ENCODE measurements at regions not wholly inside any gene's neighbourhood (a gene's known extent, or its start where the extent isn't known, plus 50 kb on each side); places are given as distances from the start of the nearest gene placed in this dataset.

DNA sequence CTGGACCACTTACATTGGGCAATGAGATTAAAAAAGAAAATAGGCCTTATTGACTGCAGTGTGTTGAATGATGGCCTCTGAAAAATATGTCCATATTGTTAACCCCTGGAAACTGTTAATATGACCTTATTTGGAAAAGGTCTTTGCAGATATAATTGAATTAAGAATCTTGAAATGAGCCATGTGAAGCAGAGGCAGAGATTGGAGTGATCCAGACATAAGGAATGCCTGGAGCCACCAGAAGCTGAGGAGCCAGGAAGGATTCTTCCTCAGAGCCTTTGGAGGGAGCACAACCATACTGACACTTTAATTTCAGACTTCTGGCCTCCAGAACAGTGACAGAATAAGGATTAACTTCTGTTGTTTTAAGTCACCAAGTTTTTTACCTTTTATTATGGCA, 510.4 kb upstream of the AGTR1 start:
- DNase-seq, result no peak

DNA sequence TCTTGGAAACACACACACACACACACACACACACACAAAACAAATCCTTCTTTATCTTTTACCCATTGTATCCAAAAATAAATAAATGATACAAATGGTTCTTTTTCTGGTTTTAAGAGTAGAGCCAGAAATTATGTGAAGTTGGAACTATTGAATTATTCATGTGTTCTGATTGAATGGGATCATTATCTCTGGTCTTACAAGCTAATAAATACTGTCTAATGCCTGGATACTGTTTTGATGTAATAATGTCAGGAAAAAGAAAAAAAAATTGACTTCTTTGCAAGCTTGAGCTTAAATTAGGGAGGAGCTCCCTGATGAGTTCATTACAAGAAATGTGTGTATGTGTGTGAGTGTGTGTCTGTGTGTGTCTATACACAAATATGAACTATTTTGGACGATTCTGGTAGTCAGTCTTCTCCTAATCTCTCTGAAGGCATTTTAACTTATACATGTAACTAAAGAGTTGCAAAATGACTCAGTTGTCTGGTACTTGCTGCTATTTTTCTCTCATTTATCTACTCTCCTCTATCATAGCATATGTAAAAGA, 507.2 kb upstream of the AGTR1 start:
- no peak for DNase-seq

GRCh38 chr3:148191966-148192365, 505.7 kb upstream of the AGTR1 start:
- no peak for DNase-seq

GRCh38 chr3:148197061-148197460, 500.6 kb upstream of the AGTR1 start:
- DNase-seq, result peak; percentile 5

DNA sequence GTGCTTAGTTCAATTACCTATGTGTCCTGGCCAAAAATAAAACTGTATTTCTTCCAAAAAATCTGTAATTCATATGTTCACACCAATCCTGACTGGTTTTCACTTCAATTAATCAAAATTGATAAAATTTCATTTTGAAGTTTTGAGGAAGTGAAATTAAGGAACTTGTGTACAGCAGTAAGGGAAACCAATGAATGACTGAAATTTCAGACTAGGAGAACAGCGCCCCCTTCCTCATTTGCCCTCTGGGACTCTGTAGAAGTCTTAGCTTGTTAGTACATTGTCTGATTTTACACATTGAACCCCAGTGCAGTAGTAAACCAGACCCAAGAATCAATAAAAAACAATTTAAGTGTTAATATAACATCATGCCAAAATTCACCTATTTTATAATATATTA, 495.3 kb upstream of the AGTR1 start:
- no peak for DNase-seq

GRCh38 chr3:148203297-148204010, 494.2 kb upstream of the AGTR1 start:
- DNase-seq, result no peak

- no peak for DNase-seq
Observed at GRCh38 chr3:148204131-148204530, 493.6 kb upstream of the AGTR1 start.

DNA sequence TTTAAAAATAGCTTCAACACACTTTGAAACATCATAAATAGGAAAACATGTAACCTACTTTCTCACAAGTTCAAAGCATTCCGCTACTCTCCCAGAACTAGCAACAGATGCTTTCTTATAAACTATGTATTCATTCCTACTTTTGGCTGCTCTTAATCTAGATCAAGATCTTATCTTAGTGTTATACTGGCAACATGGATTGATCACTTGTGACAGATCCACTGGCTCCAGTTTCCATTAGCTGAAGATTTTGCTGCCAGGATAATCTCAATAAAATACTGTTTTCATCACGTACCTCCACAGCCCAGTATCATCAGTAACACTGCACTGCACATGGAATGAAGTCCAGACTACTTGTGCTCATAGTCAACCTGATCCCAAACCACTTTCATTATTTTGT, 491.7 kb upstream of the AGTR1 start:
- no peak for DNase-seq

DNA sequence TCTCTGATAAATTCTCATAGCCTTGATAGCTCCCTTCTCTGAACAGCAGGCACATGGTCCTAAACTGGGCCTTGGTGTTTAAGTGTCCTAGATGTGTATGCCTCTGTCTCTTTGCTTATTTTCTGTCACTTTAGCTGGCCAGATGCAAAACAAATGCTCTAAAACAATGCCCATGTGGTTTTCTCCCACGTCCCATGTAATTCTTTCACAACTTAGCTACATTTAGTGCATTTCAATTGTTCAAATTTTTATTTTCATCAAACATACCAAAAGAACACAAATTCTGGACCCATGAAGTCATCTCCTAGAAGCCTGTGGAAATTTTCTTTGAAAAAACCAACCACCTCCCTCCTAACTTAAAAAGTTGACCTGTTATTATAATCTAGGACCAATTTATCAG, 491.3 kb upstream of the AGTR1 start:
- DNase-seq, result no peak

GRCh38 chr3:148208975-148209374, 488.7 kb upstream of the AGTR1 start:
- no peak for DNase-seq

- DNase-seq, result no peak
Observed at GRCh38 chr3:148211725-148212124, 486.0 kb upstream of the AGTR1 start.

DNA sequence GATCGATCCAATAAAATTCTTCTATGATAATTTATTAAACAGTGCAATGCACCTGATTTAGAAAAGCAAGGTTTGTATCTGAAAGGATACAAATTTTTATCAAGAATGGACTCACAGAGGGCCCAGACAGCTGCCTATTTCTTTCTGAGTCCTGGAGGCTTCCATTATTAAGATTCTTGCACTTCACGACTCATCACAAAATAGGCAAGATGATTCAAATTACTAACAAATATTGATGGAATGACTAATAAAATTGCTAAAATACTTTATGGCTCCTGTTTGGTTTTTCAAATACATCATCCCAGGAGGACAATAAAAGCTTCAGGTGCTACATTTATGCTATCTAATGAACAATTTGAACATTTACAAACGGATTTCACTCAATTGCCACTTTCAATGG, 483.0 kb upstream of the AGTR1 start:
- DNase-seq, result no peak

GRCh38 chr3:148217317-148217716, 480.4 kb upstream of the AGTR1 start:
- DNase-seq, result no peak

- no peak for DNase-seq
Observed at GRCh38 chr3:148218222-148218621, 479.5 kb upstream of the AGTR1 start.

GRCh38 chr3:148219999-148220398, 477.7 kb upstream of the AGTR1 start:
- DNase-seq, result no peak

- no peak for DNase-seq
Observed at GRCh38 chr3:148221303-148221702, 476.4 kb upstream of the AGTR1 start.

DNA sequence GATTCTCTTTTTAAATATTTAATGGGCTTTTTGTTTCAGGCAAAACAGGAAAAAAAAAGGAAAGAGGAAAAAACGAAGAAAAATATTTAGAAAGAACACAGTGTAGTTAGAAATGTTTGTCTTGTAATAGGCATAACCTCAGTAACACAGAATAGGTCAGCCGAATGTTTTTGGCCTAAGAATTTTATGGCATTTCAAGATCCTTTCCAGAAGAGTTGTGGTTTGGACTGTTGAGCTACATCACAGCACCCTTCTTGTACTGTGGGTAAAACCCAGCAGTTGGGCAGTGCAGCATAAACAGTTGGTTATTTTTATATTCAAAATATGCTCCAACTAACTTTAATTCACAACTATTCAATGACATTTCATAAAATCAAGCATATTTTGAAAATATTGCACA, 474.4 kb upstream of the AGTR1 start:
- no peak for DNase-seq

DNA sequence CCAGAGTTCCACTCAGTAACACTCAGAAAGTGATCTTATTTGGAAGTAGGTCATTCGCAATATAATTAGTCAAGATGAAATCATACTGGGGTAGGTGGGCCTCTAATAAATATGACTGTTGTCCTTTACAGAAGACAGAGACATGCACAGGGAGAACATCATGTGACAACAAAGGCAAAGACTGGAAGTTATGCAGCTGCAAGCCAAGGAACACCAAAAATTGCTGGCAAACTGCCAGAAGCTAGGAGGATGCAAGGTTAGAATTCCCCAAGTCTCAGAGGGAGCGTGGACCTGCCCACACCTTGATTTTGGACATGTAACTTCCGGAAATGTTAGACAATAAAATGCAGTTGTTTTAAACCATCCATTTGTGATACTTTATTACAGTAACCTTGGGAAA, 471.5 kb upstream of the AGTR1 start:
- no peak for DNase-seq

DNA sequence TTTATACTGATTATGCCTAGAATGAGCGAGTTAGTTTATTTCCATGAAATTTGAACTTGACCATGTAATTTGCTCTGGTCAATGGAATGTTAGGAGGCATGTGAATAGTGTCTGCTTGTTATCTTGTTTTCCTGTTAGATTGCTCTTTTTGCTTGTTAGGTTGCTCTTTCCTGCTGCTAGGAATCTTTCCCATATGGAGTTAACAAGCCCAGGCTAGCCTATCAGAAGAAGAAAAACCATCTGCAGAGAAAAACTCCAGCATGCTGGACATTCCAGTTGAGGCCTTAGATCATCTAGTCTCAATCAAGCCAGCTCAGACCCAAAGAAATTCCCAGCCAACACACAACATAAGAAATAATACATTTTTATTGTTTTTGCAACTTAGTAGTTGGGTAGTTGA, 470.2 kb upstream of the AGTR1 start:
- no peak for DNase-seq

DNA sequence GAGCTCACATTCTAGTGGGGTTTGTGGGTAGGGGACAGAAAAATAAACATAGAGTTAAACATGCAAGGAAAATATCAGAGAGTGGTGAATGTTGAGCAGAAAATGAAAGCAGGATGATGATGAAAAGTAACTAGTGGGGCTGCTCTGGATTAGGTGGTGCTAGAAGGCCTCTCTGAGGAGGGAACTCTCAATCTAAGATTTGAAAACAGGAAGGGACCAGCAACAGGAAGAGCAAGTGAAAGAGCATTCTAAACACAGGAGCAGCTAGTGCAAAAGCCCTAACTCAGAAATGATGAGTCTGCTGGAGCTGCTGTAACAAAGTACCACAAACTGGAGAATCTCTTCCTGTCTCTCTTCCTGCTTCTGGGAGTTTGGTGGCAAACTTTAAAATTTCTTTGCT, 468.6 kb upstream of the AGTR1 start:
- DNase-seq, result no peak

GRCh38 chr3:148230473-148230872, 467.2 kb upstream of the AGTR1 start:
- no peak for DNase-seq

- no peak for DNase-seq
Observed at GRCh38 chr3:148232389-148232788, 465.3 kb upstream of the AGTR1 start.

GRCh38 chr3:148233403-148233802, 464.3 kb upstream of the AGTR1 start:
- DNase-seq, result no peak

DNA sequence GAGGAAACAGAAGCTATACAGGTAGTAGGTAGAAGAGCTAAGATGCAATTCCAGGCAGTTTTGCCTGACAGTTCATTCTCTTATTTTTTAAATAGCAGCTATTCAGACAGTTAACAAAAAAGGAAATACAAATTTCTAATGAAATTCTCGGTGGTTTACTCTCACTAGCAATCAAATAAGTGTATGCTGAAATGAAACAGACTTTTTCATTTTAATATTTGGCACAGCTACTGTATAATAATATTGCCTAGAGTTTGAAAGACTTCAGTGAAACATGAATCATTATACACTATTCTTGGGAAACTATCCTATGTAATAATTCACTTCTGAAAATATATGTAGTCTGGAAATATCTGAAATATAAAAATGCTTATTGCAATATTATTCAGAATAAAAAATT, 463.2 kb upstream of the AGTR1 start:
- DNase-seq, result no peak

DNA sequence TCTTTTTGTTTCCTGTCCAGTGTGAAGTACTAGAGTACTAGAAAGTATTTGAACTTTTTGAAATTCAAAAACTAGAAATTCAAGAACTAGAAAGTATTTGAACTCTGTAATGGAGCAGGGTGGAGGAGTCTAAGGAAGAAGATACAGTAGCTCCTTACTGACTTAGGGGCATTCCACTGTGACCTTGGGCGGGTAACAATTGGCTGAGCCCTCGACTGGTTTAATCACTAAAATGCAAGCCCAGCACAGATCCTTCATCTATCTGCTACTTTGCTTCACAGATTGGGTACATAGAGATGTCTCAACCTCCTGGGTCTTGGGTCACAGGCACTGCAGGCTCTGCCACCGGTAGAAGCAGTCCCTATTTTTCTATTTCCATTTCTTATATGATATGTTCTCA, 462.1 kb upstream of the AGTR1 start:
- DNase-seq, result no peak

Data from NCI-H2029 treated with DMSO at 0.1 percent for 48 hours (cell line).